WTC11 (cell line): ENCODE measurements at regions not wholly inside any gene's neighbourhood (a gene's known extent, or its start where the extent isn't known, plus 50 kb on each side); places are given as distances from the start of the nearest gene placed in this dataset.

Experiments used
- ATAC-seq: fragments of 200-7000 bp; cut with Tn5 transposase; 2 replicates; pipeline ENCODE4 v1.10.0; 2021; ENCODE audit warnings: mild to moderate bottlenecking, moderate library complexity
- CTCF ChIA-PET: fragments of 300-600 bp; sonication (Branson Sonifier 250); formaldehyde crosslinking; loops from one replicate; lab custom pipeline; 2021; ENCODE audit warnings: antibody characterized with exemption; lab: Charles Lee
- POLR2A ChIA-PET: fragments of 350-600 bp; sonication (Branson Sonifier 250); formaldehyde crosslinking; loops from one replicate; lab custom pipeline; 2021; ENCODE audit warnings: antibody characterized with exemption; lab: Charles Lee
- DNase-seq: peaks from one replicate; pipeline ENCODE4 v3.0.0; 2021; ENCODE audit warnings: low spot score
- H3K27ac Mint-ChIP-seq: 2 replicates; pipeline ENCODE4 v1.8.0; 2021; ENCODE audit warnings: mixed read lengths
- H3K27me3 Mint-ChIP-seq: 2 replicates; pipeline ENCODE4 v1.8.0; 2021; ENCODE audit warnings: low read depth, mild to moderate bottlenecking, moderate library complexity, mixed read lengths
- H3K36me3 Mint-ChIP-seq: 2 replicates; pipeline ENCODE4 v1.8.0; 2021; ENCODE audit warnings: mixed read lengths
- H3K4me1 Mint-ChIP-seq: 2 replicates; pipeline ENCODE4 v1.8.0; 2022; ENCODE audit warnings: mixed read lengths
- H3K4me3 Mint-ChIP-seq: 2 replicates; pipeline ENCODE4 v1.8.0; 2021; ENCODE audit warnings: mild to moderate bottlenecking, moderate library complexity, mixed read lengths
- H3K9me3 Mint-ChIP-seq: 2 replicates; pipeline ENCODE4 v1.8.0; 2021; ENCODE audit warnings: mixed read lengths
- ARID4B ChIP-seq: sonication (generic); formaldehyde crosslinking; IDR thresholded peaks from 2 replicates; pipeline ENCODE4 v1.8.0; 2023; ENCODE audit warnings: missing genetic modification reagents, mild to moderate bottlenecking, borderline replicate concordance
- CREB1 ChIP-seq: sonication (generic); formaldehyde crosslinking; IDR thresholded peaks from 2 replicates; pipeline ENCODE4 v1.8.0; 2023; ENCODE audit warnings: mild to moderate bottlenecking, missing genetic modification reagents
- ESRRA ChIP-seq: sonication (generic); formaldehyde crosslinking; IDR thresholded peaks from 2 replicates; pipeline ENCODE4 v1.8.1; 2022; ENCODE audit warnings: mild to moderate bottlenecking, missing genetic modification reagents, borderline replicate concordance
- FOXP4 ChIP-seq: sonication (generic); formaldehyde crosslinking; IDR thresholded peaks from 2 replicates; pipeline ENCODE4 v1.8.0; 2022; ENCODE audit warnings: mild to moderate bottlenecking, missing genetic modification reagents
- JUN ChIP-seq: sonication (generic); formaldehyde crosslinking; IDR thresholded peaks from 2 replicates; pipeline ENCODE4 v1.8.0; 2023; ENCODE audit warnings: mild to moderate bottlenecking, missing genetic modification reagents
- MYBL2 ChIP-seq: sonication (generic); formaldehyde crosslinking; IDR thresholded peaks from 2 replicates; pipeline ENCODE4 v1.8.1; 2023; ENCODE audit warnings: mild to moderate bottlenecking, moderate library complexity, missing genetic modification reagents
- NR2C2 ChIP-seq: sonication (generic); formaldehyde crosslinking; IDR thresholded peaks from 2 replicates; pipeline ENCODE4 v1.8.0; 2022; ENCODE audit warnings: mild to moderate bottlenecking, missing genetic modification reagents
- PRDM15 ChIP-seq: sonication (generic); formaldehyde crosslinking; IDR thresholded peaks from 2 replicates; pipeline ENCODE4 v1.8.0; 2022; ENCODE audit warnings: missing genetic modification reagents
- RORB ChIP-seq: fragments of 250-450 bp; sonication (Bioruptor Pico); IDR thresholded peaks from 2 replicates; pipeline ENCODE4 v1.9.0; 2021; ENCODE audit warnings: mild to moderate bottlenecking
- SMAD3 ChIP-seq: sonication (generic); formaldehyde crosslinking; IDR thresholded peaks from 2 replicates; pipeline ENCODE4 v1.8.0; 2022; ENCODE audit warnings: missing genetic modification reagents, mild to moderate bottlenecking, borderline replicate concordance
- STAT6 ChIP-seq: sonication (generic); formaldehyde crosslinking; conservative IDR thresholded peaks from 2 replicates; pipeline ENCODE4 v1.8.1; 2023; ENCODE audit warnings: mild to moderate bottlenecking, low read depth, missing genetic modification reagents, moderate library complexity
- TCF7 ChIP-seq: sonication (generic); formaldehyde crosslinking; IDR thresholded peaks from 2 replicates; pipeline ENCODE4 v1.8.0; 2022; ENCODE audit warnings: mild to moderate bottlenecking, low read depth, missing genetic modification reagents, moderate library complexity
- TEAD4 ChIP-seq: sonication (generic); formaldehyde crosslinking; IDR thresholded peaks from 2 replicates; pipeline ENCODE4 v1.8.0; 2022; ENCODE audit warnings: mild to moderate bottlenecking, missing genetic modification reagents
- ZNF423 ChIP-seq: fragments of 250-450 bp; sonication (Bioruptor Pico); IDR thresholded peaks from 2 replicates; pipeline ENCODE4 v2.1.2; 2022; ENCODE audit warnings: mild to moderate bottlenecking, moderate library complexity
- ZNF512 ChIP-seq: sonication (generic); formaldehyde crosslinking; IDR thresholded peaks from 2 replicates; pipeline ENCODE4 v1.8.1; 2022; ENCODE audit warnings: missing genetic modification reagents, borderline replicate concordance
- ZSCAN18 ChIP-seq: fragments of 250-450 bp; sonication (Bioruptor Pico); IDR thresholded peaks from 2 replicates; pipeline ENCODE4 v2.1.2; 2022; ENCODE audit warnings: mild to moderate bottlenecking, moderate library complexity

GRCh38 chr13:31896427-31896826 lies 135.1 kb upstream of the FRY start (continued):
- no peak for TF ChIP-seq ARID4B

GRCh38 chr13:31898378-31899071 lies 133.0 kb upstream of the FRY start:
- H3K4me1 Mint-ChIP-seq: peaks cover 7% of the 10 kb centered on the region
- no peak overlapping the region for H3K4me3 Mint-ChIP-seq
- peaks cover 11% of the 10 kb centered on the region for H3K9me3 Mint-ChIP-seq
- H3K27ac Mint-ChIP-seq: no peak overlapping the region
- ATAC-seq (peak; percentile 72), DNase-seq (no peak)
- H3K36me3 Mint-ChIP-seq: no peaks in the 10 kb centered on the region
- TF ChIP-seq ZSCAN18 (CRISPR knock-in tag) (no peak), JUN (CRISPR knock-in tag) (no peak), TEAD4 (CRISPR knock-in tag) (no peak), STAT6 (CRISPR knock-in tag) (no peak), PRDM15 (CRISPR knock-in tag) (peak; percentile 96)
- H3K27me3 Mint-ChIP-seq: no peaks in the 10 kb centered on the region
- CTCF ChIA-PET: interaction anchor here (2.5 kb wide), 1 partner anchor 12 kb away, joined by 17 read pairs; no protein-coding TSS in a partner anchor
- POLR2A ChIA-PET: no interaction called here

- ChIA-PET POLR2A (no interaction called here), CTCF (no interaction called here)
- no peak for ATAC-seq
- no peak for DNase-seq
- Mint-ChIP-seq H3K4me1 (peaks cover 22% of the 10 kb centered on the region), H3K36me3 (no peaks in the 10 kb centered on the region), H3K27me3 (no peaks in the 10 kb centered on the region), H3K9me3 (peaks cover 11% of the 10 kb centered on the region), H3K27ac (no peak overlapping the region), H3K4me3 (no peak overlapping the region)
- no peak for TF ChIP-seq MYBL2 (CRISPR knock-in tag)
- TF ChIP-seq ESRRA (CRISPR knock-in tag): no peak
- no peak for TF ChIP-seq TCF7 (CRISPR knock-in tag)
- TF ChIP-seq CREB1 (CRISPR knock-in tag): no peak
- no peak for TF ChIP-seq RORB (CRISPR knock-in tag)
- no peak for TF ChIP-seq FOXP4 (CRISPR knock-in tag)
- TF ChIP-seq SMAD3 (CRISPR knock-in tag): no peak
- no peak for TF ChIP-seq ZNF512 (CRISPR knock-in tag)
- no peak for TF ChIP-seq NR2C2 (CRISPR knock-in tag)
- TF ChIP-seq JUN (CRISPR knock-in tag): no peak
- no peak for TF ChIP-seq ZNF423 (CRISPR knock-in tag)
Measured at GRCh38 chr13:31901985-31902384, 129.6 kb upstream of the FRY start.
